KOPT-K1 (cell line): ENCODE measurements at regions not wholly inside any gene's neighbourhood (a gene's known extent, or its start where the extent isn't known, plus 50 kb on each side); places are given as distances from the start of the nearest gene placed in this dataset.

Experiments used
- H3K27ac ChIP-seq: fragments of 200-600 bp; sonication (generic); 2 replicates; pipeline ENCODE4 v1.5.1; 2016; ENCODE audit warnings: antibody characterized with exemption, mild to moderate bottlenecking, low read depth, low read length; ENCODE audit not compliant: poor library complexity, severe bottlenecking
- H3K36me3 ChIP-seq: fragments of 200-600 bp; sonication (generic); 2 replicates; pipeline ENCODE4 v1.5.1; 2017; ENCODE audit warnings: antibody characterized with exemption, mild to moderate bottlenecking, low read length, moderate library complexity; ENCODE audit not compliant: insufficient read depth
- H3K9me3 ChIP-seq: fragments of 200-600 bp; sonication (generic); 2 replicates; pipeline ENCODE4 v1.5.1; 2017; ENCODE audit warnings: antibody characterized with exemption, low read length, mild to moderate bottlenecking; ENCODE audit not compliant: insufficient read depth, poor library complexity, severe bottlenecking

- H3K9me3 ChIP-seq: peaks cover 7% of the 10 kb centered on the region
- H3K27ac ChIP-seq: no peak overlapping the region
- no peaks in the 10 kb centered on the region for H3K36me3 ChIP-seq
These were observed 141.0 kb downstream of the TMEM17 start for GRCh38 chr2:62364791-62365528.

DNA sequence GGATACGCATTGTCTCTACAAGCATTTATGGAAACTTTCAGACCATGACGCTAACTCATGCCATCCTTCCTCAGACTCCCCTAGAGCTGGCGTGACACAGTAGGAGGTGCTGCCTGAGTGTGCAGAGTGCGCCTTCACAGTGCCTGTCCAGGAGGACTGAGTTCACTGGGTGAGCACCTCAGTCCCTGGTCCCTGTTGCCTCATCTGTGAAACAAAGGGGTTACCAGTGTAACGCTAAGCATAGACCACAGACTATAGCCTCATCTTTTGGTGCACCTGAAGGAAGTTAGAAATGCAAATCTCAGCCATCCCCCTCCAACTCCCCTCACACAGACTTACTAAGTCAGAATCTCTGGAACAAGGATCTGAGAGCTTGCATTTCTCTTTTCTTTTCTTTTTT lies 142.8 kb downstream of the TMEM17 start:
- Histone ChIP-seq H3K27ac (no peak overlapping the region), H3K36me3 (no peaks in the 10 kb centered on the region), H3K9me3 (peaks cover 7% of the 10 kb centered on the region)

- H3K27ac ChIP-seq: no peak overlapping the region
- H3K9me3 ChIP-seq: peaks cover 7% of the 10 kb centered on the region
- no peaks in the 10 kb centered on the region for H3K36me3 ChIP-seq
These were observed 143.4 kb downstream of the TMEM17 start for GRCh38 chr2:62362561-62362960.

- Histone ChIP-seq H3K27ac (no peak overlapping the region), H3K9me3 (peaks cover 7% of the 10 kb centered on the region), H3K36me3 (no peaks in the 10 kb centered on the region)
These were observed 144.0 kb downstream of the TMEM17 start for GRCh38 chr2:62361964-62362363.

GRCh38 chr2:62354771-62355561 lies 151.0 kb downstream of the TMEM17 start:
- no peaks in the 10 kb centered on the region for H3K36me3 ChIP-seq
- no peak overlapping the region for H3K27ac ChIP-seq
- peaks cover 18% of the 10 kb centered on the region for H3K9me3 ChIP-seq

- Histone ChIP-seq H3K36me3 (no peaks in the 10 kb centered on the region), H3K9me3 (peaks cover 18% of the 10 kb centered on the region), H3K27ac (no peak overlapping the region)
These were observed 154.0 kb downstream of the TMEM17 start for GRCh38 chr2:62352031-62352430.

GRCh38 chr2:62349788-62350187 lies 153.9 kb downstream of the B3GNT2 start:
- H3K36me3 ChIP-seq: no peaks in the 10 kb centered on the region
- no peak overlapping the region for H3K27ac ChIP-seq
- H3K9me3 ChIP-seq: peaks cover 18% of the 10 kb centered on the region

DNA sequence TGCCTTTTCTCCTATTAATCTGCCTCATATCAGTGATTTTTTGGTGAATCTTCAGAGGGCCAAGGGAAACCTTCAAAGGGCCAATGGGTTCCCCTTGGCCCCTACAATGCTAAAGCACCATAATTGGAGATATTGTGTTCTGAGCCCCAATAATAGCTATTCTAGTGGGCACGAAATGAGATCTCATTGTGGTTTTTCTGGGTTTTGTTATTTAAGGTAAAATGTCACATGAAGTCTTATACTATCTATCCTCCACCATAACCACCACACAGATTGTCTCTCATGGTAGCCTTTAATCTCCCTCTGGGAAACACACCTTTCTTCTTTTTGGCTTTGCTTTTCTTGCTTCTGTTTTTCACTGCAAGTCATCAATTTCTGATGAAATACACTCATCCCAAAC lies 152.8 kb downstream of the B3GNT2 start:
- H3K36me3 ChIP-seq: no peaks in the 10 kb centered on the region
- peaks cover 18% of the 10 kb centered on the region for H3K9me3 ChIP-seq
- H3K27ac ChIP-seq: no peak overlapping the region

- H3K27ac ChIP-seq: no peak overlapping the region
These were observed 151.8 kb downstream of the B3GNT2 start for GRCh38 chr2:62347563-62348270.

GRCh38 chr2:62344472-62344871 lies 148.6 kb downstream of the B3GNT2 start:
- no peak overlapping the region for H3K27ac ChIP-seq
- no peaks in the 10 kb centered on the region for H3K36me3 ChIP-seq
- H3K9me3 ChIP-seq: no peaks in the 10 kb centered on the region

More at GRCh38 chr2:62347563-62348270, 151.8 kb downstream of the B3GNT2 start:
- H3K9me3 ChIP-seq: peaks cover 14% of the 10 kb centered on the region
- no peaks in the 10 kb centered on the region for H3K36me3 ChIP-seq

DNA sequence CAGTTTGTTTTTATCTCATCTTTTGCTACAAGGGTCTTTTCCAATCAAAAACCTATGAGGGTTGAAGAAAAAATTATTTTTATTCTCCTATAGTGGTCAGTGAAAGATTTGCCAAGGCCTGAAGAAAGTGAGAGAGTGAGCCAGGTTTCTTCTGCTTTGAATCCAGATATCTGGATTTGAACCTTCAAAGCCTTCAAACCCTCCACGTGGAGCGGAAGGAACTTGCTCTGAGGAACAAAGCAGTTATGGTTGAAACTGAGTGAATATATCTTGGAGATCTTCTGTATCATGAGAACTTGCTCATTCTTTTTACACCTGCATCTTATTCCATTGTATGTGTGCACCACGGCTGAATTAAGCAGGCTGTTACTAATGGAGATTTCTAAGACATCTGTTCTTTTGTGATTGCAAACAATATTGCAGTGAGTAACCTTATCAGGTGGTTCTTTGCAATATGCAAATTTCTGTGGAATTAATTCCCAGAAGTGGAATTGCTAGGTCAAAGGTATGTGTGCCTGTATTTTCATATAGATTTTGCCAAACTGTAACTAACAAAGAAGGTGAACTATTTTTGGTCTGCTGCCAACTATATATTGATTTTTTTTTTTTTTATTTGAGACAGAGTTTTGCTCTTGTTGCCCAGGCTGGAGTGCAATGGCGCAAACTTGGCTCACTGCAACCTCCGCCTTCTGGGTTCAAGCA lies 147.9 kb downstream of the B3GNT2 start:
- Histone ChIP-seq H3K36me3 (no peaks in the 10 kb centered on the region), H3K27ac (no peak overlapping the region), H3K9me3 (no peaks in the 10 kb centered on the region)

GRCh38 chr2:62343206-62343605 lies 147.3 kb downstream of the B3GNT2 start:
- H3K27ac ChIP-seq: no peak overlapping the region
- H3K9me3 ChIP-seq: no peaks in the 10 kb centered on the region

GRCh38 chr2:62340994-62341484 lies 145.1 kb downstream of the B3GNT2 start:
- H3K27ac ChIP-seq: no peak overlapping the region

More at GRCh38 chr2:62343206-62343605, 147.3 kb downstream of the B3GNT2 start:
- H3K36me3 ChIP-seq: no peaks in the 10 kb centered on the region

DNA sequence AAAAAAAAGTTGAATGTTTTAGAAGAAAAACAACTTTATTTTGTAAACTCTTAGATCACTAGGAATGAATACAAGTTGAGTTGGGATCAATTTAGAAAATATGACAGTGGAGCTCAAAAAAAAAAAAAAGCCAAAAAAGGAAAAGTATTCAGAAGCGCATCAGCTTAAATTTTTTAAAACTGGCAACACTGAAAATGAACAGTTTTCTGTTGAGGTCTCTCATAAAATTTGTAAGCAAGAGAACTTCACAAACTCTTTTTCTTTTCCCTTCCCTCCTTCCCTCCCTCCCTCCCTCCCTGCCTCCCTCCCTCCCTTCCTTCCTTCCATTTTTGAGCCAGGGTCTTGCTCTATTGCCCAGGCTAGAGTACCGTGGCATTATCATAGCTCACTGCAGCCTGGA lies 143.9 kb downstream of the B3GNT2 start:
- Histone ChIP-seq H3K36me3 (no peaks in the 10 kb centered on the region), H3K27ac (no peak overlapping the region), H3K9me3 (no peaks in the 10 kb centered on the region)

More at GRCh38 chr2:62340994-62341484, 145.1 kb downstream of the B3GNT2 start:
- Histone ChIP-seq H3K36me3 (no peaks in the 10 kb centered on the region), H3K9me3 (no peaks in the 10 kb centered on the region)
